Osteoblast (primary cell): ENCODE measurements at regions not wholly inside any gene's neighbourhood (a gene's known extent, or its start where the extent isn't known, plus 50 kb on each side); places are given as distances from the start of the nearest gene placed in this dataset.
A peak's percentile ranks its signal among the peaks of the same experiment; 100 is the strongest.

ENCODE experiments used
- DNase-seq: peaks from one replicate; pipeline ENCODE4 v3.0.0; 2011; ENCODE audit warnings: low spot score, mixed read lengths; ENCODE audit not compliant: insufficient read length; ENCODE audit errors: missing footprints
- H2AFZ ChIP-seq: 2 replicates; pipeline ENCODE4 v1.6.0; 2011; ENCODE audit warnings: mild to moderate bottlenecking, low read length
- H3K27ac ChIP-seq: 2 replicates; pipeline ENCODE4 v1.5.1; 2011; ENCODE audit warnings: mild to moderate bottlenecking, low read depth, low read length, moderate library complexity
- H3K27me3 ChIP-seq: 2 replicates; pipeline ENCODE4 v1.6.0; 2012; ENCODE audit warnings: mild to moderate bottlenecking, control low read depth, inconsistent platforms, low read length, moderate library complexity; ENCODE audit not compliant: insufficient read depth
- H3K36me3 ChIP-seq: 2 replicates; pipeline ENCODE4 v1.5.1; 2011; ENCODE audit warnings: mild to moderate bottlenecking, low read length, control low read depth, moderate library complexity; ENCODE audit not compliant: insufficient read depth
- H3K4me1 ChIP-seq: 2 replicates; pipeline ENCODE4 v1.5.1; 2011; ENCODE audit warnings: mild to moderate bottlenecking, low read length, control low read depth, moderate library complexity; ENCODE audit not compliant: insufficient read depth
- H3K4me2 ChIP-seq: 2 replicates; pipeline ENCODE4 v1.6.0; 2011; ENCODE audit warnings: mild to moderate bottlenecking, low read length; ENCODE audit not compliant: insufficient read depth
- H3K4me3 ChIP-seq: fragments of 200-600 bp; sonication (generic); 3 replicates; pipeline ENCODE4 v1.5.1; 2012; ENCODE audit warnings: mild to moderate bottlenecking, low read length, inconsistent platforms; ENCODE audit not compliant: insufficient read depth
- H3K79me2 ChIP-seq: 2 replicates; pipeline ENCODE4 v1.6.0; 2012; ENCODE audit warnings: mild to moderate bottlenecking, low read length, control low read depth, inconsistent platforms; ENCODE audit not compliant: insufficient read depth
- H3K9me3 ChIP-seq: 2 replicates; pipeline ENCODE4 v1.5.1; 2011; ENCODE audit warnings: low read depth, low read length, control low read depth
- H4K20me1 ChIP-seq: 2 replicates; pipeline ENCODE4 v1.6.0; 2012; ENCODE audit warnings: mild to moderate bottlenecking, low read length, control low read depth; ENCODE audit not compliant: insufficient read depth
- CTCF ChIP-seq: IDR thresholded peaks from 2 replicates; pipeline ENCODE4 v1.5.1; 2011; ENCODE audit warnings: mild to moderate bottlenecking, low read depth, low read length, moderate library complexity; ENCODE audit errors: extremely low read depth

GRCh38 chr12:19687371-19687770 lies 248.1 kb downstream of the AEBP2 start:
- Histone ChIP-seq H3K4me2 (no peak overlapping the region), H3K27ac (no peak overlapping the region), H3K4me1 (peaks cover 19% of the 10 kb centered on the region), H2AFZ (no peak overlapping the region), H4K20me1 (no peaks in the 10 kb centered on the region), H3K79me2 (no peaks in the 10 kb centered on the region), H3K4me3 (no peak overlapping the region), H3K9me3 (no peaks in the 10 kb centered on the region), H3K36me3 (no peaks in the 10 kb centered on the region), H3K27me3 (no peaks in the 10 kb centered on the region)
- DNase-seq: no peak
- TF ChIP-seq CTCF: no peak

- no peak for TF ChIP-seq CTCF
- peak; percentile 41 for DNase-seq
- no peak overlapping the region for H3K4me2 ChIP-seq
- no peaks in the 10 kb centered on the region for H3K79me2 ChIP-seq
- no peaks in the 10 kb centered on the region for H3K9me3 ChIP-seq
- H3K36me3 ChIP-seq: no peaks in the 10 kb centered on the region
- H3K4me3 ChIP-seq: no peak overlapping the region
- H3K27me3 ChIP-seq: no peaks in the 10 kb centered on the region
- peak overlapping the region; percentile 61 for H2AFZ ChIP-seq
- H4K20me1 ChIP-seq: no peaks in the 10 kb centered on the region
- peaks cover 11% of the 10 kb centered on the region for H3K4me1 ChIP-seq
- no peak overlapping the region for H3K27ac ChIP-seq
Observed at GRCh38 chr12:19688532-19688931, 249.2 kb downstream of the AEBP2 start.

GRCh38 chr12:19689226-19689625 lies 249.9 kb downstream of the AEBP2 start:
- TF ChIP-seq CTCF: no peak
- peaks cover 5% of the 10 kb centered on the region for H3K4me1 ChIP-seq
- no peak overlapping the region for H3K27ac ChIP-seq
- no peaks in the 10 kb centered on the region for H4K20me1 ChIP-seq
- H2AFZ ChIP-seq: no peak overlapping the region
- no peak overlapping the region for H3K4me3 ChIP-seq
- H3K79me2 ChIP-seq: no peaks in the 10 kb centered on the region
- H3K4me2 ChIP-seq: no peak overlapping the region
- no peaks in the 10 kb centered on the region for H3K36me3 ChIP-seq
- H3K9me3 ChIP-seq: no peaks in the 10 kb centered on the region
- peak; percentile 22 for DNase-seq
- H3K27me3 ChIP-seq: no peaks in the 10 kb centered on the region

- H3K9me3 ChIP-seq: no peaks in the 10 kb centered on the region
- no peak overlapping the region for H3K27ac ChIP-seq
- H3K4me1 ChIP-seq: peaks cover 4% of the 10 kb centered on the region
- H4K20me1 ChIP-seq: no peaks in the 10 kb centered on the region
- no peaks in the 10 kb centered on the region for H3K36me3 ChIP-seq
- DNase-seq: no peak
- no peak for TF ChIP-seq CTCF
- H3K4me2 ChIP-seq: no peak overlapping the region
- H3K79me2 ChIP-seq: no peaks in the 10 kb centered on the region
- H2AFZ ChIP-seq: no peak overlapping the region
- H3K4me3 ChIP-seq: no peak overlapping the region
- no peaks in the 10 kb centered on the region for H3K27me3 ChIP-seq
Observed at GRCh38 chr12:19689801-19690472, 250.6 kb downstream of the AEBP2 start.
